ENCODE measurements at regions not wholly inside any gene's neighbourhood (a gene's known extent, or its start where the extent isn't known, plus 50 kb on each side); places are given as distances from the start of the nearest gene placed in this dataset.
A peak's percentile ranks its signal among the peaks of the same experiment; 100 is the strongest.

DNA sequence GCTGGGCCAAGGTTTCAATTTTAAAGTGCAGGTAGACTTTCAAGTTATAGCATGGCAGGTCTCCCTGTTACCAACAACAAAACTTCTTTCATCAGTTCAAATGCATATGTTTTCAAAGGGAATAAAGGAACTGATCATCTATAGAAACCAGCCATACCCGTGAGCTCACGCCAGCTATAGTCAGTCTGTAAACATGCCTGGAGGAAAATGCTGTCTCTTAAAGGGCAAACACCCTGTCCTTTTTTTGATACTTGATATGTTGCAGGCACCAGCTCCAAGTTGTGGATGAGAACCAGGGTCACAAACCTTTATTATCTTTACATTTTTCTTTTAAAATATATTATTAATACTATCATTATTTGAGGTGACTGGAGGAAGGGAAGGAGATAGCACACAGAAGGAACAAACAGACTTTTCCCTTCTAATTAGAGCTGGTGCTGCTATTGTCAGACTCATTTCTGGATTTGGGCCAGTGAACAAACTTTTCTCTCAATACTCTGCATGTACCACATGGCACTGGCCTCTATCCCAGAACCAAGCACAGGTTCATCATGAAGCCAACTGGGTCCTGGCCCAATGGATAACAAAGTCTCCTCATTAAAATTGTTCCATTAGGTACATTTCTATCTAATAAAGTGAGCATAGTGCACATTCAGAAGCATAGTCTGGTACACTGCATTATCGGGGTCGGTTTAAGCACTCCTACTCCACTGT is 1102.4 kb downstream of the SORCS3 start:
- DNase-seq (no peak), ATAC-seq (ENCODE audit: insufficient read depth, low FRiP score) (no peak)
- Histone ChIP-seq H3K9me3 (ENCODE audit: control insufficient read depth in 4 of 4, insufficient read depth in 3 of 4, low read length in 3 of 4) (no peaks in the 10 kb centered on the region), H3K4me3 (no peak overlapping the region), H3K27me3 (ENCODE audit: control insufficient read depth in 3 of 3, insufficient read depth in 3 of 3, low read length in 2 of 3) (no peaks in the 10 kb centered on the region), H3K4me1 (ENCODE audit: control insufficient read depth in 5 of 5, insufficient read depth in 5 of 5, low read length in 5 of 5) (peaks cover 0 to 2% (median 0%) of the 10 kb centered on the region in 5 donors), H3K9ac (ENCODE audit: insufficient read depth in 1 of 2, low read length in 2 of 2) (no peak overlapping the region), H3K36me3 (ENCODE audit: control insufficient read depth in 4 of 4, insufficient read depth in 4 of 4, low read length in 4 of 4) (no peaks in the 10 kb centered on the region), H3K27ac (ENCODE audit: low read depth in 1 of 2, low read length in 1 of 2) (peak overlapping the region in 1 of 2 donors; percentile 54)
- 74 to 83% methylated on average over 4 of the region's 4 CpGs for WGBS, 2 donors
- TF ChIP-seq, protein P1, sequence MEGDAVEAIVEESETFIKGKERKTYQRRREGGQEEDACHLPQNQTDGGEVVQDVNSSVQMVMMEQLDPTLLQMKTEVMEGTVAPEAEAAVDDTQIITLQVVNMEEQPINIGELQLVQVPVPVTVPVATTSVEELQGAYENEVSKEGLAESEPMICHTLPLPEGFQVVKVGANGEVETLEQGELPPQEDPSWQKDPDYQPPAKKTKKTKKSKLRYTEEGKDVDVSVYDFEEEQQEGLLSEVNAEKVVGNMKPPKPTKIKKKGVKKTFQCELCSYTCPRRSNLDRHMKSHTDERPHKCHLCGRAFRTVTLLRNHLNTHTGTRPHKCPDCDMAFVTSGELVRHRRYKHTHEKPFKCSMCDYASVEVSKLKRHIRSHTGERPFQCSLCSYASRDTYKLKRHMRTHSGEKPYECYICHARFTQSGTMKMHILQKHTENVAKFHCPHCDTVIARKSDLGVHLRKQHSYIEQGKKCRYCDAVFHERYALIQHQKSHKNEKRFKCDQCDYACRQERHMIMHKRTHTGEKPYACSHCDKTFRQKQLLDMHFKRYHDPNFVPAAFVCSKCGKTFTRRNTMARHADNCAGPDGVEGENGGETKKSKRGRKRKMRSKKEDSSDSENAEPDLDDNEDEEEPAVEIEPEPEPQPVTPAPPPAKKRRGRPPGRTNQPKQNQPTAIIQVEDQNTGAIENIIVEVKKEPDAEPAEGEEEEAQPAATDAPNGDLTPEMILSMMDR (IDR thresholded peaks at IDR 0.05; ENCODE audit: control extremely low read depth, extremely low read depth), result no peak

DNA sequence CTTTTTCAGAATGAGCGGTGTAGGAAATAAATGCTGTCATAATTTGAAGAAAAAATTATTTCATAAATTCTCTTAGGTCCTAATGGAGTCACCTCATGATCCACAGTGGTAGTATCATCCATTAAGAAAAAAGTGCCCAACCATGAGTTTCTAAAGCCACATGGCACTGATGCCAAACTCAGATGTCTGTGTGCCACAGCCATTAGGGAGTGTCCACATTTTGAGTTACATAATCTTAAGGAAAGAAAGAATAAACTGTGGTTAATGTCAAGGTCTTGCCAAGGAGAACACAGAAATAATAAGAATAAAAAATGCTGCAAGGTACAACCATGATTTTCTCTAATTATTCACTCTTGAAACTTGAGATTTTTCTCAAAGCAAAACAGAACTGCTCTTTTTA is 1101.8 kb downstream of the SORCS3 start:
- no peak overlapping the region for H3K4me3 ChIP-seq
- TF ChIP-seq, protein P1 (IDR thresholded peaks at IDR 0.05; ENCODE audit: control extremely low read depth, extremely low read depth), result no peak
- peaks cover 0 to 2% (median 0%) of the 10 kb centered on the region in 5 donors for H3K4me1 ChIP-seq (ENCODE audit: control insufficient read depth in 5 of 5, insufficient read depth in 5 of 5, low read length in 5 of 5)
- no peak for ATAC-seq (ENCODE audit: insufficient read depth, low FRiP score)
- DNase-seq, result no peak
- H3K27me3 ChIP-seq (ENCODE audit: control insufficient read depth in 3 of 3, insufficient read depth in 3 of 3, low read length in 2 of 3), result no peaks in the 10 kb centered on the region
- WGBS, 2 donors, result 88 to 97% methylated on average over 1 of the region's 1 CpG
- H3K9me3 ChIP-seq (ENCODE audit: control insufficient read depth in 4 of 4, insufficient read depth in 3 of 4, low read length in 3 of 4), result no peaks in the 10 kb centered on the region
- peak overlapping the region in 1 of 2 donors; percentile 54 for H3K27ac ChIP-seq (ENCODE audit: low read depth in 1 of 2, low read length in 1 of 2)
- no peaks in the 10 kb centered on the region for H3K36me3 ChIP-seq (ENCODE audit: control insufficient read depth in 4 of 4, insufficient read depth in 4 of 4, low read length in 4 of 4)
- H3K9ac ChIP-seq (ENCODE audit: insufficient read depth in 1 of 2, low read length in 2 of 2), result no peak overlapping the region

DNA sequence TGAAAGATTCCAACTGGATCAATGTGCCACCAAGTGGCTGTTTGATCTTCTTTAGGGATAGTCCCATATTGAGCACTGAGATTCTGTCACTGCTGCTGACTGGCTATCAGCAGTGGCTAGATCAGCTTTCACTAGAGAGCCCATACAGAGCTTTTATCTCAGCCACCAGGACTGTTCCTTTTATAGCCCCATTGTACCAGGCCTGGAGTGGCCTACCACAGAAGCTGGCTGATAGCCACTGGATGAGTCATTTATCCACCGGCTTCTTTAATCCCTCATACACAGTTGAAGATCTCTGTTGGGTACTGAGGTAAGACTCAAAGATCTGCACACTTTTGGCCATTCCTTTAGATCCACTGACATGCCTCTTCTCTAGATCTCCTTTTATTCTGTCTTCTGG is 1101.1 kb downstream of the SORCS3 start:
- Histone ChIP-seq H3K36me3 (ENCODE audit: control insufficient read depth in 4 of 4, insufficient read depth in 4 of 4, low read length in 4 of 4) (no peaks in the 10 kb centered on the region), H3K4me3 (no peak overlapping the region), H3K4me1 (ENCODE audit: control insufficient read depth in 5 of 5, insufficient read depth in 5 of 5, low read length in 5 of 5) (peaks cover 0 to 2% (median 0%) of the 10 kb centered on the region in 5 donors), H3K9me3 (ENCODE audit: control insufficient read depth in 4 of 4, insufficient read depth in 3 of 4, low read length in 3 of 4) (no peaks in the 10 kb centered on the region), H3K27me3 (ENCODE audit: control insufficient read depth in 3 of 3, insufficient read depth in 3 of 3, low read length in 2 of 3) (no peaks in the 10 kb centered on the region), H3K9ac (ENCODE audit: insufficient read depth in 1 of 2, low read length in 2 of 2) (no peak overlapping the region), H3K27ac (ENCODE audit: low read depth in 1 of 2, low read length in 1 of 2) (no peak overlapping the region)
- ATAC-seq (ENCODE audit: insufficient read depth, low FRiP score) (no peak), DNase-seq (no peak)
- TF ChIP-seq, protein P1 (IDR thresholded peaks at IDR 0.05; ENCODE audit: control extremely low read depth, extremely low read depth), result no peak
- WGBS, 2 donors, result 53 to 81% methylated on average over 1 of the region's 1 CpG

All from lung (tissue), 11 donors.